Fibroblast of the aortic adventitia (primary cell): ENCODE measurements at regions not wholly inside any gene's neighbourhood (a gene's known extent, or its start where the extent isn't known, plus 50 kb on each side); places are given as distances from the start of the nearest gene placed in this dataset.

Experiments used
- DNase-seq: peaks from one replicate; pipeline ENCODE4 v3.0.0-alpha.2; 2010; ENCODE audit warnings: low read depth
- H3K4me3 ChIP-seq: 2 replicates; pipeline ENCODE4 v1.5.1; 2011; ENCODE audit warnings: low read depth, mild to moderate bottlenecking, control low read depth, low read length, moderate library complexity
- CTCF ChIP-seq: IDR thresholded peaks from 2 replicates; pipeline ENCODE4 v1.5.1; 2011; ENCODE audit warnings: mild to moderate bottlenecking, low read length, control low read depth, inconsistent platforms; ENCODE audit not compliant: insufficient read depth

- DNase-seq: peak; percentile 45
- H3K4me3 ChIP-seq: no peak overlapping the region
These were observed 321.5 kb upstream of the RPS23 start for GRCh38 chr5:82599692-82600091.

DNA sequence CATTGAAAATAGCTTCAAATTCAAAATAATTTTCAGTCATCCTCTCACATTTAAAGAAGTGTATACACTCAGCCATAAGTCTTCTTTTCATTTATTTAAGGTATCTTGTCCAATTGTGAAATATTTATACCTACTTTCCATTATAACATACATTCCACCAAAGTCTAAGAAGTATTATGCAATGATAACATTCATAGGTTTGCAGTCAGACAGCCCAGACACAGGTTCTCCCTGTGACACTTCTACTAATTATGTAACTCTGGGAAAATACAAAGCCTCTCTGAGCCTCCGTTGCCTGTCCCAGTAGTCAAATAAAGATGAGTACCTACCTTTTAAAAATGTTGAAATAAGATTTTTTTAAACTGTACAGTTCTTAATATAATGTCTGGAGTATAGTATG is 320.9 kb upstream of the RPS23 start:
- DNase-seq: no peak
- H3K4me3 ChIP-seq: no peak overlapping the region
- TF ChIP-seq CTCF: no peak

More at GRCh38 chr5:82599692-82600091, 321.5 kb upstream of the RPS23 start:
- TF ChIP-seq CTCF: no peak

DNA sequence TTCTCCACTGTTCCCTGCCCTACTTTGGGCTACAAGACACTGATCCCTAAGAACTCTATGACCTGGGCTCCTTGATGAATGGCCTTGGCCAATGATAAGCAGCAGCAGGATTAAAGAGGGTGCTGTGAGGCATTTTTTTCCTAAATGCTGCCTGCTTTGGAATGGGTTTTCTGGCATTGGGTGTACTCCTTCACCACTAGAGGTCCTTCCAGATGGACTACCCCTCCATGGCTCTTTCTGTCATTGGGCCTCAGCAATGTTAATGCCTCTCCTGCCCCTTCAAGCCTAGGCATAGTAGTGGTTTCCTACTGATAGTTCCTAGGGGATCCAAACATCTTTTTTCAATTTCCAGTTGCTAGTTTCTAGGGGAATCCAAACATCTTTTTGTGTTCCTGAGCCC is 319.3 kb upstream of the RPS23 start:
- H3K4me3 ChIP-seq: no peak overlapping the region
- TF ChIP-seq CTCF: no peak
- no peak for DNase-seq

DNA sequence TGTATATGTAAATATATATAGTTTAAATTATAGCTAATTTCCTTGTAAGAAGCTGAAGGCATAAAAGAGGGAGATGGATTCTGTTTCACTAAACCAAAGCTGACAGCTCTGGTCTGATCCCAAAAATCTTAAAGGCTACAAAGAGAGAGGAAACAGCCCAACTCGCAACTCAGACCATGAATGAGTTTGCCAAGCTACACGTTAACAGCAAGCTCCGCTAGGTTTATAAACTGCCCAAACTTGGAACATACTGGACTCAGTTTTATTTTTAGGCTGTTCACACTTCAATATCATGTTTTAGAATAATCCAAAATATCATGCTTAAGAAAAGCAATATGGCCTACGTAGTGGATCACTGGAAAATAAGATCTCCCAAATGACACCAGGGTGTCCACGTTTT is 318.3 kb upstream of the RPS23 start:
- DNase-seq: no peak
- no peak for TF ChIP-seq CTCF
- H3K4me3 ChIP-seq: no peak overlapping the region

DNA sequence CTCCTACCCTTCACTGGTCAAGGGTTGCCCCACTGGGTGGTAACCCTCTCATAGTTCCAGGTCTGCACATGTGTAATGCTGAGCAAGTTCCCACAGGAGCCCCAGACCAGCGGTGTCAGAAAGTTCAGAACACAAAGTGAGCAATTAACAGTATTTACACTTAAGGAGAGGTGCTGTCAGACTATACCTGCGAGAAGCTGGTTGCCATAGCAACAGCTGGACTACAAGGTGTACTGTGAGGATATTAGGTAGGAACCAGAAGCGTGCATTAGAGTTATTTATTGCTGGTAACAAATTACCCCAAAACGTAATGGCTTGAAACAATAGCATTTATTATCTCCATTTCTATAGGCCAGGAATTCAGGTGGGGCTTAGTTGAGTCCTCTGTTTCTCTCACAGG is 317.0 kb upstream of the RPS23 start:
- no peak for TF ChIP-seq CTCF
- no peak overlapping the region for H3K4me3 ChIP-seq
- DNase-seq: no peak

- DNase-seq: peak; percentile 50
- H3K4me3 ChIP-seq: no peak overlapping the region
- no peak for TF ChIP-seq CTCF
These were observed 315.9 kb upstream of the RPS23 start for GRCh38 chr5:82594097-82594496.

DNA sequence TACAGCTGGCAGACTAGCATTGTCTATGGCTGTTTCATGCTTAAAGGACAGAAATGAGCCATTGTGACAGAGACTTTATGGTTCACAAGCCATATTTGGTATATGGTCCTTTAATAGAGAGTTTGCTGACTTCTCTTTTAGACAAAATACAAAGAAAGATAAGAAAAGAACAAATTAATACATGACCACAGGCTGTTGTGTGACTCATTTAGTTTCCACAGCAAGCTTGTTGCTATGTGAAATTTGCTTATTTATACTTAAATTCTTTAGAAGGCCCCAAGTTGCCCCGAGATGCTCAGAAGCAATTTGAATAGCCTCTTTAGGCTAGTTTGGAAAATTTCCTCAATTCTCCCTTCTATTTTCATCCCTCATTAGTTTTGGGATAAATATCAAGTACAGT is 315.3 kb upstream of the RPS23 start:
- no peak overlapping the region for H3K4me3 ChIP-seq
- DNase-seq: peak; percentile 60
- TF ChIP-seq CTCF: no peak
